Effector memory CD8-positive, alpha-beta T cell (primary cell): ENCODE measurements at regions not wholly inside any gene's neighbourhood (a gene's known extent, or its start where the extent isn't known, plus 50 kb on each side); places are given as distances from the start of the nearest gene placed in this dataset.

Source experiments
- ATAC-seq: fragments of 150-1000 bp; cut with Tn5 transposase; replicated peaks from 2 replicates; pipeline ENCODE4 v1.10.0; 2021; ENCODE audit warnings: mild to moderate bottlenecking, moderate library complexity
- DNase-seq, 3 experiments: peaks; one replicate each; pipeline ENCODE4 v3.0.0; 2021
- H3K27ac Mint-ChIP-seq, 2 donors: one replicate each; pipeline ENCODE4 v1.8.0; 2022; ENCODE audit warnings: mild to moderate bottlenecking in 2 of 2, mixed read lengths in 2 of 2, moderate library complexity in 2 of 2
- H3K27me3 Mint-ChIP-seq, 2 donors: one replicate each; pipeline ENCODE4 v1.8.0; 2022; ENCODE audit warnings: mixed read lengths in 2 of 2
- H3K36me3 Mint-ChIP-seq: one replicate; pipeline ENCODE4 v1.8.0; 2022; ENCODE audit warnings: mild to moderate bottlenecking, moderate library complexity, mixed read lengths; ENCODE audit not compliant: insufficient read depth
- H3K4me1 Mint-ChIP-seq, 2 donors: one replicate each; pipeline ENCODE4 v1.8.0; 2022; ENCODE audit warnings: low read depth in 2 of 2, mixed read lengths in 2 of 2
- H3K4me3 Mint-ChIP-seq, 2 donors: one replicate each; pipeline ENCODE4 v1.8.0; 2022; ENCODE audit warnings: mild to moderate bottlenecking in 2 of 2, mixed read lengths in 2 of 2, moderate library complexity in 2 of 2
- H3K9me3 Mint-ChIP-seq, 2 donors: one replicate each; pipeline ENCODE4 v1.8.0; 2022; ENCODE audit warnings: mixed read lengths in 2 of 2

GRCh38 chr21:19557046-19557445, 1153.5 kb upstream of the TMPRSS15 start:
- H3K9me3 Mint-ChIP-seq, result peaks cover 1 to 14% of the 10 kb centered on the region in 2 donors
- no peak for ATAC-seq
- no peaks in the 10 kb centered on the region for H3K36me3 Mint-ChIP-seq
- DNase-seq, result no peak
- no peak overlapping the region for H3K4me3 Mint-ChIP-seq
- H3K27me3 Mint-ChIP-seq, result no peaks in the 10 kb centered on the region
- H3K27ac Mint-ChIP-seq, result no peak overlapping the region
- no peaks in the 10 kb centered on the region for H3K4me1 Mint-ChIP-seq

- Mint-ChIP-seq H3K4me3 (no peak overlapping the region), H3K27ac (no peak overlapping the region), H3K4me1 (no peaks in the 10 kb centered on the region), H3K36me3 (no peaks in the 10 kb centered on the region), H3K27me3 (no peaks in the 10 kb centered on the region), H3K9me3 (peaks cover 0 to 14% of the 10 kb centered on the region in 2 donors)
- ATAC-seq, result no peak
- no peak for DNase-seq
Measured at GRCh38 chr21:19557488-19557887, 1153.9 kb upstream of the TMPRSS15 start.

- no peak for ATAC-seq
- H3K27me3 Mint-ChIP-seq, result no peaks in the 10 kb centered on the region
Measured at GRCh38 chr21:19565587-19565986, 1162.0 kb upstream of the TMPRSS15 start.

GRCh38 chr21:19566975-19567374, 1163.4 kb upstream of the TMPRSS15 start:
- H3K27me3 Mint-ChIP-seq, result no peaks in the 10 kb centered on the region
- no peak overlapping the region for H3K27ac Mint-ChIP-seq
- peaks cover 4 to 8% of the 10 kb centered on the region in 2 donors for H3K9me3 Mint-ChIP-seq
- ATAC-seq (no peak), DNase-seq (no peak)
- H3K4me3 Mint-ChIP-seq, result no peak overlapping the region
- no peaks in the 10 kb centered on the region for H3K4me1 Mint-ChIP-seq
- no peaks in the 10 kb centered on the region for H3K36me3 Mint-ChIP-seq

More at GRCh38 chr21:19565587-19565986, 1162.0 kb upstream of the TMPRSS15 start:
- no peak overlapping the region for H3K27ac Mint-ChIP-seq
- no peak for DNase-seq
- H3K36me3 Mint-ChIP-seq, result no peaks in the 10 kb centered on the region
- H3K4me1 Mint-ChIP-seq, result no peaks in the 10 kb centered on the region
- H3K9me3 Mint-ChIP-seq, result peaks cover 6 to 8% of the 10 kb centered on the region in 2 donors
- no peak overlapping the region for H3K4me3 Mint-ChIP-seq

GRCh38 chr21:19577381-19577780, 1173.8 kb upstream of the TMPRSS15 start:
- H3K9me3 Mint-ChIP-seq, result peaks cover 0 to 7% of the 10 kb centered on the region in 2 donors
- ATAC-seq, result no peak
- no peaks in the 10 kb centered on the region for H3K27me3 Mint-ChIP-seq
- H3K27ac Mint-ChIP-seq, result no peak overlapping the region
- no peaks in the 10 kb centered on the region for H3K36me3 Mint-ChIP-seq
- H3K4me1 Mint-ChIP-seq, result no peaks in the 10 kb centered on the region
- H3K4me3 Mint-ChIP-seq, result no peak overlapping the region
- DNase-seq, result no peak

- H3K27ac Mint-ChIP-seq, result no peak overlapping the region
- no peak for DNase-seq
- H3K27me3 Mint-ChIP-seq, result no peaks in the 10 kb centered on the region
- peaks cover 5 to 7% of the 10 kb centered on the region in 2 donors for H3K9me3 Mint-ChIP-seq
- H3K4me3 Mint-ChIP-seq, result no peak overlapping the region
- H3K36me3 Mint-ChIP-seq, result peaks cover 3% of the 10 kb centered on the region
- ATAC-seq, result no peak
- H3K4me1 Mint-ChIP-seq, result no peaks in the 10 kb centered on the region
Measured at GRCh38 chr21:19590044-19590443, 1186.5 kb upstream of the TMPRSS15 start.

- peaks cover under 1 to 2% of the 10 kb centered on the region in 2 donors for H3K9me3 Mint-ChIP-seq
- H3K27ac Mint-ChIP-seq, result no peak overlapping the region
- H3K36me3 Mint-ChIP-seq, result no peaks in the 10 kb centered on the region
- DNase-seq (no peak), ATAC-seq (no peak)
- H3K27me3 Mint-ChIP-seq, result no peaks in the 10 kb centered on the region
- no peaks in the 10 kb centered on the region for H3K4me1 Mint-ChIP-seq
- H3K4me3 Mint-ChIP-seq, result no peak overlapping the region
Measured at GRCh38 chr21:19603011-19603593, 1199.5 kb upstream of the TMPRSS15 start.

GRCh38 chr21:19608101-19608621, 1204.6 kb upstream of the TMPRSS15 start:
- no peaks in the 10 kb centered on the region for H3K4me1 Mint-ChIP-seq
- ATAC-seq, result no peak
- H3K36me3 Mint-ChIP-seq, result no peaks in the 10 kb centered on the region
- H3K27me3 Mint-ChIP-seq, result no peaks in the 10 kb centered on the region
- H3K27ac Mint-ChIP-seq, result no peak overlapping the region
- DNase-seq, result no peak
- H3K4me3 Mint-ChIP-seq, result no peak overlapping the region
- peaks cover 8 to 14% of the 10 kb centered on the region in 2 donors for H3K9me3 Mint-ChIP-seq

- H3K36me3 Mint-ChIP-seq, result no peaks in the 10 kb centered on the region
- H3K27ac Mint-ChIP-seq, result no peak overlapping the region
- no peaks in the 10 kb centered on the region for H3K4me1 Mint-ChIP-seq
- no peaks in the 10 kb centered on the region for H3K27me3 Mint-ChIP-seq
- H3K4me3 Mint-ChIP-seq, result no peak overlapping the region
- DNase-seq (no peak), ATAC-seq (no peak)
- peaks cover 9 to 14% of the 10 kb centered on the region in 2 donors for H3K9me3 Mint-ChIP-seq
Measured at GRCh38 chr21:19609611-19610010, 1206.0 kb upstream of the TMPRSS15 start.

- Mint-ChIP-seq H3K4me1 (no peaks in the 10 kb centered on the region), H3K4me3 (no peak overlapping the region)
- ATAC-seq, result no peak
Measured at GRCh38 chr21:19621837-19622496, 1218.4 kb upstream of the TMPRSS15 start.

GRCh38 chr21:19640964-19641363, 1237.4 kb upstream of the TMPRSS15 start:
- no peak overlapping the region for H3K27ac Mint-ChIP-seq
- H3K4me1 Mint-ChIP-seq, result no peaks in the 10 kb centered on the region
- no peaks in the 10 kb centered on the region for H3K27me3 Mint-ChIP-seq
- ATAC-seq (no peak), DNase-seq (no peak)
- H3K4me3 Mint-ChIP-seq, result no peak overlapping the region
- H3K9me3 Mint-ChIP-seq, result peaks cover 0 to 3% of the 10 kb centered on the region in 2 donors
- no peaks in the 10 kb centered on the region for H3K36me3 Mint-ChIP-seq

More at GRCh38 chr21:19621837-19622496, 1218.4 kb upstream of the TMPRSS15 start:
- no peak overlapping the region for H3K27ac Mint-ChIP-seq
- no peak for DNase-seq
- H3K9me3 Mint-ChIP-seq, result peaks cover 0 to 4% of the 10 kb centered on the region in 2 donors
- H3K27me3 Mint-ChIP-seq, result no peaks in the 10 kb centered on the region
- no peaks in the 10 kb centered on the region for H3K36me3 Mint-ChIP-seq

GRCh38 chr21:19648391-19648790, 1244.8 kb upstream of the TMPRSS15 start:
- Mint-ChIP-seq H3K36me3 (no peaks in the 10 kb centered on the region), H3K27me3 (no peaks in the 10 kb centered on the region), H3K4me3 (no peak overlapping the region), H3K4me1 (no peaks in the 10 kb centered on the region), H3K9me3 (peaks cover 6 to 7% of the 10 kb centered on the region in 2 donors), H3K27ac (no peak overlapping the region)
- ATAC-seq (no peak), DNase-seq (no peak)

- Mint-ChIP-seq H3K27me3 (no peaks in the 10 kb centered on the region), H3K36me3 (no peaks in the 10 kb centered on the region), H3K4me1 (no peaks in the 10 kb centered on the region), H3K4me3 (no peak overlapping the region), H3K27ac (no peak overlapping the region), H3K9me3 (peaks cover 7 to 21% of the 10 kb centered on the region in 2 donors)
- DNase-seq (no peak), ATAC-seq (no peak)
Measured at GRCh38 chr21:19683492-19683891, 1279.9 kb upstream of the TMPRSS15 start.

GRCh38 chr21:19684328-19684727, 1280.7 kb upstream of the TMPRSS15 start:
- Mint-ChIP-seq H3K4me1 (no peaks in the 10 kb centered on the region), H3K9me3 (peaks cover 5 to 17% of the 10 kb centered on the region in 2 donors), H3K27ac (no peak overlapping the region), H3K27me3 (no peaks in the 10 kb centered on the region), H3K4me3 (no peak overlapping the region), H3K36me3 (no peaks in the 10 kb centered on the region)
- ATAC-seq (no peak), DNase-seq (no peak)
